ENCODE measurements at regions not wholly inside any gene's neighbourhood (a gene's known extent, or its start where the extent isn't known, plus 50 kb on each side); places are given as distances from the start of the nearest gene placed in this dataset.
"Not testable (repeated sequence)": the region's sequence is repeated elsewhere in the genome, so short reads cannot be mapped to it uniquely, and the experiment has no call there.

DNA sequence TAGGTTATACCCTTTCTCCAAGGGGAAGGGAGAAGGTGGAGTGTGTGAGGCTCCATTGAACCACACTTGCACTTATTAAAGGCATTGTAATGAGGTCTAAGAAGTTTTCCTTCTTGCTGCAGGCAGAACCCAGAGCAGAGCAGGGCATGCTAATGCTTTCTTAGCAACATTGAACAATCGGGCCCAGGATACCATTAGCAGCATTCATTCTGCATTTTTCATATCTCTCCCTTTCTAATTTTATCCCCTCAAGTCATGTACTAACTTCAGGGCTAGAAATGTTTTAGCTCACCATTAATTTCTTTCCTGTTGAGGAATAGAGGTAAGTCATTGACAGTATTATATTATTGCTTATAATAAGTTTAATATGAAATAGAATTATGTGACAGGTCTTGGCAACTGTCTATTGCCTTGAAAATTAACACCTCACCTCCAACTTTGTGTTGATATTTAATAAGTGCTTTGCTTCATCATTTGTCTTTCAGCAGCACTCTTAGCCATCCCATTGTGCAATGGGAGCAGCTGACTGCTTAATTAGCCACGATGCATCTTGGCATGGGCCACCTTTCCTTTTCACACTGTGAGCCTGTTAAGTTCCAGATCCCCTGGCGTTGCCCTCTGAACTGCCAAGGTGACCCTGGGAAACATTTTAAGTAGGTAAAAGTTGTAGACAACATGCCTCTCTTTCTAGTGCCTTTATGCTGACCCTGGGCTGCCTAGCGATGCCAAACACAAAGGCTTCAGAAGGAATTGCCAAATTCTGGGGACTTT is 300.8 kb upstream of the MEX3C start:
- TF ChIP-seq, protein P1, sequence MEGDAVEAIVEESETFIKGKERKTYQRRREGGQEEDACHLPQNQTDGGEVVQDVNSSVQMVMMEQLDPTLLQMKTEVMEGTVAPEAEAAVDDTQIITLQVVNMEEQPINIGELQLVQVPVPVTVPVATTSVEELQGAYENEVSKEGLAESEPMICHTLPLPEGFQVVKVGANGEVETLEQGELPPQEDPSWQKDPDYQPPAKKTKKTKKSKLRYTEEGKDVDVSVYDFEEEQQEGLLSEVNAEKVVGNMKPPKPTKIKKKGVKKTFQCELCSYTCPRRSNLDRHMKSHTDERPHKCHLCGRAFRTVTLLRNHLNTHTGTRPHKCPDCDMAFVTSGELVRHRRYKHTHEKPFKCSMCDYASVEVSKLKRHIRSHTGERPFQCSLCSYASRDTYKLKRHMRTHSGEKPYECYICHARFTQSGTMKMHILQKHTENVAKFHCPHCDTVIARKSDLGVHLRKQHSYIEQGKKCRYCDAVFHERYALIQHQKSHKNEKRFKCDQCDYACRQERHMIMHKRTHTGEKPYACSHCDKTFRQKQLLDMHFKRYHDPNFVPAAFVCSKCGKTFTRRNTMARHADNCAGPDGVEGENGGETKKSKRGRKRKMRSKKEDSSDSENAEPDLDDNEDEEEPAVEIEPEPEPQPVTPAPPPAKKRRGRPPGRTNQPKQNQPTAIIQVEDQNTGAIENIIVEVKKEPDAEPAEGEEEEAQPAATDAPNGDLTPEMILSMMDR (IDR thresholded peaks at IDR 0.05; ENCODE audit: insufficient read depth, low read length, poor library complexity, severe bottlenecking) = no peak
- no peaks in the 10 kb centered on the region; the same call in 1 of the 2 replicates for H3K27me3 ChIP-seq (replicated peaks; ENCODE audit: control insufficient read depth, insufficient read depth, low read length)
- no peaks in the 10 kb centered on the region for H3K36me3 ChIP-seq (ENCODE audit: control insufficient read depth, insufficient read depth, low read length)
- DNase-seq (ENCODE audit: extremely low read depth, insufficient read length) = no peak
- no peak overlapping the region for H3K4me3 ChIP-seq (replicated peaks; ENCODE audit: low read depth, low read length)

DNA sequence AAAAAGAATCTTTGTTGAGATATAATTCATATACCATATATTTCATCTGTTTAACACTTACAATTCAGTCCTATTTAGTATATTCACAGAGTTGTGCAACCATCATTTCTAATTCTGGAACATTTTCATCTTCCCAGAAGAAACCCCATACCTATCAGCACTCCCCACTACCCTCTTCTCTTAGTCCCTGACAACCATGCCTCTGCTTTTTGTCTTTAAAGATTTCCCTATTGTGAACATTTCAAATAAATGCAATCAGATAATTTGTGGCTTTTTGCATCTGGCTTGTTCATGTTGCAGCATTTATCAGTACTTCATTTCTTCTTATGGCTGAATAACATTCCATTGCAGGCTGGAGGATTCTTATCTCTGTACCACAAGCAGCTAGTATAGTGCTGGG is 305.9 kb upstream of the MEX3C start:
- H3K27me3 ChIP-seq (replicated peaks; ENCODE audit: control insufficient read depth, insufficient read depth, low read length) = no peaks in the 10 kb centered on the region; the same call in 1 of the 2 replicates
- DNase-seq (ENCODE audit: extremely low read depth, insufficient read length) = no peak
- TF ChIP-seq, protein P1 (IDR thresholded peaks at IDR 0.05; ENCODE audit: insufficient read depth, low read length, poor library complexity, severe bottlenecking) = no peak
- H3K4me3 ChIP-seq (replicated peaks; ENCODE audit: low read depth, low read length) = no peak overlapping the region
- no peaks in the 10 kb centered on the region for H3K36me3 ChIP-seq (ENCODE audit: control insufficient read depth, insufficient read depth, low read length)

GRCh38 chr18:51506811-51507210 is 309.3 kb upstream of the MEX3C start:
- H3K36me3 ChIP-seq (ENCODE audit: control insufficient read depth, insufficient read depth, low read length) = no peaks in the 10 kb centered on the region
- no peak for DNase-seq (ENCODE audit: extremely low read depth, insufficient read length)
- no peak overlapping the region for H3K4me3 ChIP-seq (replicated peaks; ENCODE audit: low read depth, low read length)
- TF ChIP-seq, protein P1 (IDR thresholded peaks at IDR 0.05; ENCODE audit: insufficient read depth, low read length, poor library complexity, severe bottlenecking) = no peak
- H3K27me3 ChIP-seq (replicated peaks; ENCODE audit: control insufficient read depth, insufficient read depth, low read length) = no peaks in the 10 kb centered on the region

- DNase-seq (ENCODE audit: extremely low read depth, insufficient read length); H3K36me3 ChIP-seq (ENCODE audit: control insufficient read depth, insufficient read depth, low read length); H3K27me3 ChIP-seq (replicated peaks; ENCODE audit: control insufficient read depth, insufficient read depth, low read length); H3K4me3 ChIP-seq (replicated peaks; ENCODE audit: low read depth, low read length): not testable (repeated sequence)
Observed at GRCh38 chr18:51508410-51508809, 310.9 kb upstream of the MEX3C start.

DNA sequence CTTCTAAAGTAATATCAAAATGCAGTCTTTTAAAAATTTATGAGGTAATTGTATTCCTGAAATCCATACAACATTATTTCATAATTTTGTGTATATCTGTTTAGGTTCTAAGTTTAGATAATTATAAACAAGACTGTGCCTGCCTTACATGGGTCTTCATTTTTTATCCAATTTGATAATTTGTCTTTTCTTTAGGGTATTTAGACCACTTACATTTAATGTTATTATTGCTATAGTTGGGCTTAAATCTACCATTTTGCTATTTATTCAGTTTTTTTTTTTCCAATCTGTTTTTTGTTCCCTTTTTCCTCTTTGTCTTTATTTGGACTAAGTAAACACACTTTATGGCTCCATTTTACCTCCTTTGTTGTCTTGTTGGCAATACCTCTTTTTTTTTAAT is 312.5 kb upstream of the MEX3C start:
- H3K27me3 ChIP-seq (replicated peaks; ENCODE audit: control insufficient read depth, insufficient read depth, low read length) = no peaks in the 10 kb centered on the region
- TF ChIP-seq, protein P1 (IDR thresholded peaks at IDR 0.05; ENCODE audit: insufficient read depth, low read length, poor library complexity, severe bottlenecking) = no peak
- H3K36me3 ChIP-seq (ENCODE audit: control insufficient read depth, insufficient read depth, low read length) = no peaks in the 10 kb centered on the region
- no peak overlapping the region for H3K4me3 ChIP-seq (replicated peaks; ENCODE audit: low read depth, low read length)
- DNase-seq (ENCODE audit: extremely low read depth, insufficient read length) = no peak

- DNase-seq (ENCODE audit: extremely low read depth, insufficient read length) = no peak
- Histone ChIP-seq H3K36me3 (ENCODE audit: control insufficient read depth, insufficient read depth, low read length) (no peaks in the 10 kb centered on the region), H3K27me3 (replicated peaks; ENCODE audit: control insufficient read depth, insufficient read depth, low read length) (no peaks in the 10 kb centered on the region), H3K4me3 (replicated peaks; ENCODE audit: low read depth, low read length) (no peak overlapping the region)
- TF ChIP-seq, protein P1 (IDR thresholded peaks at IDR 0.05; ENCODE audit: insufficient read depth, low read length, poor library complexity, severe bottlenecking) = no peak
Observed at GRCh38 chr18:51513517-51513916, 316.0 kb upstream of the MEX3C start.

Data from GM06990 (cell line).